Lower leg skin (tissue), 3 donors: ENCODE measurements at regions not wholly inside any gene's neighbourhood (a gene's known extent, or its start where the extent isn't known, plus 50 kb on each side); places are given as distances from the start of the nearest gene placed in this dataset.

ENCODE experiments used
- CTCF ChIP-seq, 3 donors: fragments of 450-650 bp; IDR thresholded peaks; one replicate each; pipeline ENCODE4 v1.5.1; 2016; ENCODE audit warnings: antibody characterized with exemption in 3 of 3, mild to moderate bottlenecking in 3 of 3, moderate library complexity in 2 of 3
- POLR2A ChIP-seq, 2 donors: fragments of 450-650 bp; IDR thresholded peaks; one replicate each; pipeline ENCODE4 v1.6.1; 2016 to 2017; ENCODE audit warnings: antibody characterized with exemption in 2 of 2, mild to moderate bottlenecking in 1 of 2, moderate library complexity in 1 of 2

GRCh38 chr7:91656541-91657482, 223.7 kb downstream of the MTERF1 start:
- TF ChIP-seq POLR2A (IDR thresholded peaks at IDR 0.05) = no peak
- TF ChIP-seq CTCF (IDR thresholded peaks at IDR 0.05) = no peak
